Fibroblast of pulmonary artery (primary cell): ENCODE measurements at regions not wholly inside any gene's neighbourhood (a gene's known extent, or its start where the extent isn't known, plus 50 kb on each side); places are given as distances from the start of the nearest gene placed in this dataset.

Experiments used
- DNase-seq: peaks from one replicate; pipeline ENCODE4 v3.0.0-alpha.2; 2010; ENCODE audit warnings: low read depth
- H3K4me3 ChIP-seq: replicated peaks from 2 replicates; pipeline ENCODE4 v1.5.1; 2011; ENCODE audit warnings: low read depth, mild to moderate bottlenecking, control low read depth, low read length, moderate library complexity
- CTCF ChIP-seq: IDR thresholded peaks from 2 replicates; pipeline ENCODE4 v1.5.1; 2011; ENCODE audit warnings: mild to moderate bottlenecking, control low read depth, low read length, inconsistent platforms; ENCODE audit errors: missing control alignments

- TF ChIP-seq CTCF = no peak
- no peak overlapping the region for H3K4me3 ChIP-seq
- DNase-seq = no peak
Measured at GRCh38 chr9:118100529-118101419, 396.6 kb downstream of the TLR4 start.

GRCh38 chr9:118104363-118104762 lies 400.2 kb downstream of the TLR4 start:
- no peak for TF ChIP-seq CTCF
- no peak overlapping the region for H3K4me3 ChIP-seq
- DNase-seq = no peak

GRCh38 chr9:118108971-118109370 lies 404.8 kb downstream of the TLR4 start:
- DNase-seq = no peak

GRCh38 chr9:118109542-118109941 lies 405.3 kb downstream of the TLR4 start:
- no peak for DNase-seq
- no peak for TF ChIP-seq CTCF

More at GRCh38 chr9:118108971-118109370, 404.8 kb downstream of the TLR4 start:
- no peak for TF ChIP-seq CTCF
- H3K4me3 ChIP-seq = no peak overlapping the region

GRCh38 chr9:118121361-118121760 lies 417.2 kb downstream of the TLR4 start:
- TF ChIP-seq CTCF = no peak
- H3K4me3 ChIP-seq = no peak overlapping the region
- DNase-seq = no peak

More at GRCh38 chr9:118109542-118109941, 405.3 kb downstream of the TLR4 start:
- H3K4me3 ChIP-seq = no peak overlapping the region

- TF ChIP-seq CTCF = no peak
- no peak overlapping the region for H3K4me3 ChIP-seq
- no peak for DNase-seq
Measured at GRCh38 chr9:118128313-118128712, 424.1 kb downstream of the TLR4 start.

GRCh38 chr9:118129541-118129940 lies 425.3 kb downstream of the TLR4 start:
- H3K4me3 ChIP-seq = no peak overlapping the region
- no peak for TF ChIP-seq CTCF
- DNase-seq = no peak
